GM18502 (cell line): ENCODE measurements at regions not wholly inside any gene's neighbourhood (a gene's known extent, or its start where the extent isn't known, plus 50 kb on each side); places are given as distances from the start of the nearest gene placed in this dataset.
A peak's percentile ranks its signal among the peaks of the same experiment; 100 is the strongest.

Experiments used
- ATAC-seq: cut with Tn5 transposase; IDR thresholded peaks from one replicate; pipeline ENCODE4 v1.9.1; 2021; ENCODE audit warnings: mild to moderate bottlenecking; ENCODE audit not compliant: unreplicated experiment, poor library complexity

DNA sequence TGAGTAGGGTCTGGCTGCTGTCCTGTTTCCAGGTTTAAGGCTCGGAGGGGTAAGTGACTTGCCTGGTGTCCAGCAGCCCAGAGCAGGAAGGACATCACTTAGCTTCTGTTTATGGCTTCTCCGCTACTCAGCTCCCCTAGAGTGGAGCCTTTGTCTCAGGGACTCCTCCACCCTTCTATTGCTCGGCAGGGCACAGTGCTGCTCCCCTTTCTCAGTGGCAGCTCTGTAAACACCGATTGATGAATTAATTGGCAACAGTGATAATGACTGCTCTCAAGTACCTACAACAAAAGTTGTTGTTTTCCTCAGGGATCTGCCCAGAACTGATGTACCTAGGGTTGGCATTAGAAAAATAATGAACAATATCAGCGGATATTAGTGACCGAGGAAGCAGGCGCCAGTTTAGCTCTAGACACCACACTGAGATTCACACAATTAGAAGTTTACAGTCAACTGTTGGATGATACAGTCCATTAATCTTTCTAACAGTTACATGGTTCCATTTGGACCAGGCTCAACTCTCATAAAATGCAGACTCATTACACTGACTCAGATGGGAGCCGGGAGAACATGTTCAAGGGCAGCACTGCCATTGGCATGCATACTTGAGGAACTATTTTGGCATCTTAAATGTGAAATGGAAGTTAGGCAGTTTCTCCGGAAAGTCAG lies 265.7 kb downstream of the MTX2 start:
- no peak for ATAC-seq

- no peak for ATAC-seq
These were observed 266.3 kb downstream of the MTX2 start for GRCh38 chr2:176535467-176536113.

GRCh38 chr2:176536439-176537133 lies 267.3 kb downstream of the MTX2 start:
- no peak for ATAC-seq

DNA sequence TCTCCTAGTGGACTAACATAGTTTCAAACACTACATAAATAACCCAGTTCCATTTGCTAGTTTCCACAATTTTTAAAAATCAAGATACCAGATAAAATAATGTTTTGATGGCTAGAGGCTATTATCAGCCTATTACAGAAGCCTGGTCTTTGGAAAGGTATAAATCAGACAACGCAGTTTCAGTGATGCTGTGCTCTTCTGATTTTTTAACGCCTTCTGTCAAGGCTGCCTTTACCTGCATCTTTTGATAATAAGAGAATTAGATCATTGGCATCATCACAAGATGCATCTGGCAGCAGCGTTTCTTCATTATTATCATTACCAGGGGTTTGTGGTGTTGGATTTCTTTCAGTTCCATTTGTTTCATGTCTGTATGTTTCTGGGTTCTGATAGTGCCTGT lies 268.7 kb downstream of the MTX2 start:
- ATAC-seq = no peak

GRCh38 chr2:176540995-176541394 lies 271.8 kb downstream of the MTX2 start:
- no peak for ATAC-seq

GRCh38 chr2:176542476-176542875 lies 273.2 kb downstream of the MTX2 start:
- no peak for ATAC-seq

- no peak for ATAC-seq
These were observed 275.3 kb downstream of the MTX2 start for GRCh38 chr2:176544557-176544956.

DNA sequence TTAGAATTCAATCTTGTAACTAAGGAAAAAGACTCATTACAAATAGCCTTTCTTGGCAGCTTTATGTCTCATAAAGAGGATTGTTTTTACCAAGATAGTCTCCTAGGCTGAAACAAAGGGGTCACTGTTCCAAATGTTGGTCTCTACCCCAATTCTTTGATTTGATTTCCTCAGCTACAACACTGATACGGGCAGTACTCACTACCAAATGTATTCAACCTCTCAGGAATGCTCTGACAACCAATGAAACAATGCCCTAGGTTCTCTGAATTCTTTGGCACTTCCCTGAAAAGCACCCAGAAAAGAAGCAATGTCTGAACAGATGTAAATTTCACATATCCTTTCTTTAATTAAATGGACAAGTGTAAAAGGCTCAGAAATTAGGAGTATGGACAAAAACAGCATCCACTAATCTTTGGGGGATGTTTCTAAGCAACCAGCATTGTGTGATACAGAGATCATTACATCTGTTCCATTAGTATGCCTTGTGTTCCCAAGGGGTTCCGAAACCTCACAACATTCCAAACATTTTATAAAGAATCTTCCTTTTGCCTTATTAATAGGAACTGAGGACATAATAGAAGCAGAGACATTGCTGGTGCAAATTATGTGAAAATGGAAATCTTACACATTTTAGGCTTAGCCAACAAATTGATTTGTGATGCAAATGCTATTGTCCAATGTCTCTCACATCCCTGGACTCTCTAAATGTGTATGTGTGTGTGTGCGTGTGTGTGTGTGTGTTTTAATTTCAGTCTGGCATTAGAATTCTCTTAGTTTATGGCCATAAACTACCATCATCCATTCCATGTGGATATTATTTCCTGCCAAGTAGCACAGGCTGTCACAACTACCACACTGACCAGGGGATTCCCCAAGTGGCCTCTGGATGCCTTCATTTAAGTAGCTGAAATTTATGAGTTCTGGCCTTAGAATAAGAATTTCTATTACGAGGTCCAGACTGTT lies 276.0 kb downstream of the MTX2 start:
- ATAC-seq = no peak

DNA sequence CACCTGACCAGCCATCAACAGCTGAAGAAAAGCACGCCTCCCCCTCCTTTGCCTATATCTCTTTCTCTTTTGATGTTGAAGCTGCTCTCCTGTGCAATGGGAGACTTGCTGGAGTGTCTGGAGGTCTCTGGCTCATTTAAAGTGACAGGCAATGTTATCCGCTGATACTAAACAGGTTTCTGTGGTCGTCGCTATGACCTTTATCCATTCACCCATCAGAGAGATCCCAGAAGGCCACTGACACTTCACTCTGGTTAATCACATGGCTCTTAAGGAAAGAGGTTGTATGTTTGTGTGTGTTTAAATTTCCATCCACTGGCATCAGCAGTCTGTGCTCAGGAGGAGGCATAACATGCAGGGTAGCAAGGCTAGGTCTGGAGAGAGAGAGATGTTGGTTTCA lies 277.3 kb downstream of the MTX2 start:
- ATAC-seq = no peak

DNA sequence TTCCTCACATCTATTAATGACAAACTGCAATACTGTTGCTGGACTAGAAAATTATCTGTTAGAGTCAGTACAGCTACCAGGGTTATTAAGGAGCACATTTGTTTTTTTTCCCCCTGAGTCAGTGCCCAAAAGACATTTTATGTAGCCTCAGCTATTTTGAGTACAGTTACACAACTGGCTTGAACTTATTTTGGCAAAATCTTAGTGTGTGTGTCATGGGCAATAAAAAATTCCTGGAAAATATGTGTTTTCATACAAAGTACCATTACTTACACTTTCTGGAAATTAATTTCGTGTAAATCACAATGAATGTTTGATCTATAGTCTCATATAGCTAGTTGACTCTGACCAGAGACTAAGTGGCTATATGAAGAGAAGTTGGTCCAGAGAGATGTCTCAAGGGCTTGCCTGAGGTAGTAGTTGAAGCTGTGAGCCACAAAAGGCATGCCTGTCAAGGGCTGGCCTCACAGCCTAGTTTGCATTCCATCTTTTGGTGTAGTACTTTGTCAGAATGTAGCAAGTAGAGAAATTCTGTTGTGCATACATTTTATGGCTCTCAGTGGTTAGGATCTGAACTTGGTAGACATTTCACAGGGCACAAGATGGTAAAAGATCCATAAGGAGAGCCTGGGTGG lies 283.4 kb downstream of the MTX2 start:
- no peak for ATAC-seq

GRCh38 chr2:176553685-176554100 lies 284.5 kb downstream of the MTX2 start:
- ATAC-seq = peak; percentile 48

DNA sequence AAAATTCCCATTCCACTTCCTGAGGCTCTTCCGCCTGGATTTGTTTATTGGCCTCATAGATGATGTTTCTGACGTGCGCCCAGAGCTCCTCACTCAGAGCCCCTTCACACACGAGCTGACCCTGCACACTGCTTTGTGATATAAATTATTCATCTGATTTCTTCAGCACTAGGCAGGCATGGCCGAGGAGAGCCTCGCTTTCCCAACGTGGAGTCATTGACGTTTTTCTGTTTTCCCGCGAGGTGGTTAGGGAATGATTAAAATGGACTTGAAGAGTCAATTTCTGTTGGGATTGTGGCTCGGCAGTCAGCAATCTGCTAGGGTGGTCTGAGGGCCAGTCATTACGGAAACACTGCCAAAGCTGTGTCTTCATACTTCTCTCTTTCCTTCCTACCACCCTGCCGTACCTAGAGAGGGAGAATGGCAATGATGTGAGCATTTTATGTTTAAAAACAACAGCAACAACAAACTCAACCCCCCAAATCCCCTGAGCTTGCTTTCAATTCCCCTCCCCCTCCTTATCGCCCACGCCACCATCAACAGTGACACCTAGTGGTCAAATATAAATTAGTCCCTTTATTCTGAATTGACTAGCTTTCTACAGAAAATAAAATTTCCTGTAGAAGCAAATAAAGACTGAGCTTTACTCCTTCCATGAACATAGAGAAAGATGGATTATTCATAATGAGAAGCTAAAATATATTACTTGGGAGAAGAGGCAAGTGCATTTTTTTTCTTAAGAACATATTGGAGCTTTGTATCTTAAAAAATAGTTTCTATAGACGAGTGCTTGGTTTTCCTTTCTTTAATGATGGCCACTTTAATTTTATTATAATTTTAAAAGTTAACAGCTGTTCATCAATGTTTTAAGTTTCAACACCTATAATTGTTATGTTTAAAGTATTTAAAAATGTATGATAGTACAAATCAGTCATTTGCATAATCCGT lies 285.1 kb downstream of the MTX2 start:
- ATAC-seq = peak; percentile 62

- ATAC-seq = no peak
These were observed 285.9 kb downstream of the MTX2 start for GRCh38 chr2:176555112-176555511.

GRCh38 chr2:176555781-176556180 lies 286.5 kb downstream of the MTX2 start:
- no peak for ATAC-seq

DNA sequence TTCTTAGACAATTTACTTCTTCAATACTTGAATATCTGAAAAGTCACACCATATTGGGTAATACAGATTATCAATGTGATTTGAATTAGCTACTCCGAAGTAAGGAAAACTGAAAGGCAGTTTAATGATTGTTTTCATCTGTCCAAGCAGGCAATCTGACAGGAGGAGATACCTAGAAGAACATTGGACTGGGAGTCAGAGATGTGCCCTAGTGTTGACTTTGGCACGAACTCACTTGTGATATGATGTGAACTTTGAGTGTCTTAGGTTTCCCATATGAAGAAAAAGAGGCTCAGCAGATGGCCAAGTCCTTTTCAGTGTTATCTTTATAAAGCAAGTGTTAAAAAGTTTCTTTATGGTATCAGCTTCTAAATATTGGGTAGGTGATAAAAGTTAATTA lies 287.1 kb downstream of the MTX2 start:
- no peak for ATAC-seq

- ATAC-seq = no peak
These were observed 288.6 kb downstream of the MTX2 start for GRCh38 chr2:176557821-176558220.

GRCh38 chr2:176558574-176559140 lies 289.4 kb downstream of the MTX2 start:
- ATAC-seq = no peak

GRCh38 chr2:176560296-176560695 lies 291.1 kb downstream of the MTX2 start:
- no peak for ATAC-seq

DNA sequence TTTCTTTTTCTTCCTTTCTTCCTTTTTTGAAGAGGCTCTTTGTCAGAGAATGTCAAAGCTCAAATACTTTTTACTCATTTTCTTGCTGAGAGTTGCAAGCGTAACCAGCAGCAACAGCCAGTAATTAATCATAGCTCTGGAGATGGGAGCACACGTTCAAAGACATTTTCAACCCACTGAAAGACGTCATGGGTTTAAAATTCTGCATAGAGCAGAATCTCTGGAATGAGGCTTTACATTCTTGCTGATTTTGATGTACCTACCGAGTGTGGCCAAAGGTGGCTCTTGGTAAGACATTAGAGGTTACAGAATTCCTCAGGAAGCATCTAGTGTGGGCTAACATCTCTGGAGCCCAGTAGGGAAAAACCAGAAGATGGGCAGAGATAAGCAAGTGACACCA lies 292.5 kb downstream of the MTX2 start:
- no peak for ATAC-seq
